ENCODE measurements at regions not wholly inside any gene's neighbourhood (a gene's known extent, or its start where the extent isn't known, plus 50 kb on each side); places are given as distances from the start of the nearest gene placed in this dataset.
A peak's percentile ranks its signal among the peaks of the same experiment; 100 is the strongest.
"Not testable (repeated sequence)": the region's sequence is repeated elsewhere in the genome, so short reads cannot be mapped to it uniquely, and the experiment has no call there.

GRCh38 chr9:26664087-26664773 lies 228.4 kb downstream of the CAAP1 start:
- not testable (repeated sequence) for DNase-seq

- DNase-seq: no peak
Measured at GRCh38 chr9:26662476-26662875, 230.1 kb downstream of the CAAP1 start.

- no peak for DNase-seq
Measured at GRCh38 chr9:26658476-26658875, 234.1 kb downstream of the CAAP1 start.

- no peak for DNase-seq
Measured at GRCh38 chr9:26657958-26658357, 234.6 kb downstream of the CAAP1 start.

GRCh38 chr9:26656003-26656870 lies 236.4 kb downstream of the CAAP1 start:
- no peak for DNase-seq

- DNase-seq: no peak
Measured at GRCh38 chr9:26655166-26655565, 237.4 kb downstream of the CAAP1 start.

- DNase-seq: no peak
Measured at GRCh38 chr9:26650325-26650724, 242.3 kb downstream of the CAAP1 start.

GRCh38 chr9:26643826-26644225 lies 248.8 kb downstream of the CAAP1 start:
- DNase-seq: no peak

- DNase-seq: no peak
Measured at GRCh38 chr9:26639761-26640160, 252.8 kb downstream of the CAAP1 start.

- no peak for DNase-seq
Measured at GRCh38 chr9:26637101-26637500, 255.5 kb downstream of the CAAP1 start.

GRCh38 chr9:26613851-26614350 lies 278.7 kb downstream of the CAAP1 start:
- DNase-seq: not testable (repeated sequence)

GRCh38 chr9:26612211-26612610 lies 280.4 kb downstream of the CAAP1 start:
- DNase-seq: no peak

- no peak for DNase-seq
Measured at GRCh38 chr9:26606756-26607155, 285.8 kb downstream of the CAAP1 start.

- DNase-seq: no peak
Measured at GRCh38 chr9:26605367-26605766, 287.2 kb downstream of the CAAP1 start.

- no peak for DNase-seq
Measured at GRCh38 chr9:26604076-26604662, 288.4 kb downstream of the CAAP1 start.

- no peak for DNase-seq
Measured at GRCh38 chr9:26603617-26604016, 289.0 kb downstream of the CAAP1 start.

- DNase-seq: peak; percentile 10
Measured at GRCh38 chr9:26597542-26598149, 295.0 kb downstream of the CAAP1 start.

- no peak for DNase-seq
Measured at GRCh38 chr9:26579056-26579455, 313.5 kb downstream of the CAAP1 start.

GRCh38 chr9:26574898-26575440 lies 317.6 kb downstream of the CAAP1 start:
- no peak for DNase-seq

- DNase-seq: no peak
Measured at GRCh38 chr9:26574256-26574655, 318.3 kb downstream of the CAAP1 start.

GRCh38 chr9:26567976-26568375 lies 324.6 kb downstream of the CAAP1 start:
- peak; percentile 33 for DNase-seq

GRCh38 chr9:26566141-26566540 lies 326.5 kb downstream of the CAAP1 start:
- no peak for DNase-seq

GRCh38 chr9:26565118-26565517 lies 327.5 kb downstream of the CAAP1 start:
- DNase-seq: no peak

Measured in NCI-H2029 treated with DMSO at 0.1 percent for 48 hours (cell line).